Activated T-cell treated with anti-CD3 and anti-CD28 coated beads for 4 hours (primary cell): ENCODE measurements at regions not wholly inside any gene's neighbourhood (a gene's known extent, or its start where the extent isn't known, plus 50 kb on each side); places are given as distances from the start of the nearest gene placed in this dataset.

Source experiments
- DNase-seq: peaks from one replicate; pipeline ENCODE4 v3.0.0-alpha.2; 2020

DNA sequence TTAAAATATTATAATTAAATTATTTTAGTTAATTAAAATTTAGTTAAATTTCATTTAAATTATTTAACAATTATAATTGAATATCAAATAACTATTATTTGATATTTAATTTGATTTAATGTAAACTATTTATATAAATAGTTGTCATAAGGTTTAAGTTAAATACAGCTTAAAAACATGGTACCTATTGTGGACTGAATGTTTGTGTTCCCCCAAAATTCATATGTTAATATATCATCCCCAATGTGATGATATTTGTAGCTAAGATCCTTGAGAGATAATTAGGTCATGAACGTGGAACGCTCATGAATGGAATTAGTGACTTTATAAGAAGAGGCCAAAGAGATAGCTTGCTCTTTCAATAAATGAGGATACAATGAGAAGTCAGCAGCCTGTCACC is 505.7 kb upstream of the LRATD1 start:
- DNase-seq, result no peak

DNA sequence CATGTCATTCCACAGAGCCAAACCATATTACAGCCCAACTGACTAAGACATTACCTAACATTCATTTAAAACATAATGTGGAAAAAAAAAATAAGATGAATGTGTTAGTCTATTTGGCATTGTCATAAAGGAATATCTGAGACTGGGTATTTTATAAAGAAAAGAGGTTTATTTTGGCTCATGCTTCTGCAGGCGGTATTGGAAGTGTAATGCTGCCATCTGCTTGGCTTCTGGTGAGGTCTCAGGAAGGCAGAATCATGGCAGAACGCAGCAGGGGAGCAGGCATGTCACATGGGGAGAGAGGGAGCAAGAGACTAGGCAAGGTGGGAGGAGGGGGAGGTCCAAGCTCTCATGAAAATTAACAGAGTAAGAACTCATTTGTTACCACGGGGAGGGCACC is 504.8 kb upstream of the LRATD1 start:
- DNase-seq, result no peak

DNA sequence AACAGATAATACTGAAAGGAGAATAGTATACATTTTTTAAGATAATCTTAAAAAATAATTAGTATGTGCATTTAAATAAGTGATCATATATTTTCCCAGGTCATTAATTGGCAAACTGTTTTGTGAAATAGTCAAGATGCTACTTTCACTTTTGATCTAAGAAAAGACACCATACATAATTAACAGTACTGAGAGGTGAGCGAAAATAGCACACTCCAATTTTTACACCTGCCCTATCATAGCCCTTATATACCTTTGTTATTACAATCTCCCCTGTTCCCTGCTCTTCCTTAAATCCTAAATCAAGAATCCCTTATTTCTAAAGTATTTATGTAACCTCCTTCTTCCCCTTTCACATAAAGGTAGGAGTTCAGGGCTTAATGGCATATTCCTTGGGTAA is 500.1 kb upstream of the LRATD1 start:
- DNase-seq, result no peak

DNA sequence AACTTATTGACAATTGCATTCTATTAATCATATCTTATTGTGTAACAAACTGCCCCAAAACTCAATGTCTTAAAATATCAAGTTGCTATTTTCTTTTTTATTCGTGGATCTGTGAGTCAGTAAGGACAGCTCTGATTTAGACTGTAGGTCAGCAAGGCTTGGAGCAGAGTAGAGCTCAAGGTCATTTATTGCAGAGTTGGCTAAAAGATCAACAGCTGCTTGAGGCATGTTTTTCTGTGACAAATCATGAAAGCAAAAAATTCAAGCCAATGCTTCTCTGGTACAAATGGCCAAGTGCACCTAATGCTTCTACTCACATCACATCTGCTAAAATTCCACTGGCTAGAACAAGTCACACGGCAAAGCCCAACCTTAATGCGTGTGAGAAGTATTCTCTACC is 497.7 kb upstream of the LRATD1 start:
- no peak for DNase-seq

DNA sequence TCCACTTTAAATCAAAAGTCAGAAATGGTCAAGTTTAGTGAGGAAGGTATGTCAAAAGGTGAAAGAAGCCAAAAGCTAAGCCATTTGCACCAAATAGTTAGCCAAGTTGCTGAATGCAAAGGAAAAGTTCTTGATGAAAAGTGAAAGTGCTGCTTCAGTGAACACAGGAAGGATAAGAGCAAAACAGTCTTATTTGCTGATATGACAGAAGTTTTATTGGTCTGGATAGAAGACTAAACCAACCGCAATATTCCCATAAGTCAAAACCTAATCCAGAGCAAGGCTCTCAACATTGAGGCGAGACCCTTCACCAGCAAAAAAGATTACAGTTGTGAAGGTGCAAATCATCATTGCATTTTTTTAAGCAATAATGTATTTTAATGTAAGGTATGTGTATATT is 496.5 kb upstream of the LRATD1 start:
- DNase-seq, result no peak

DNA sequence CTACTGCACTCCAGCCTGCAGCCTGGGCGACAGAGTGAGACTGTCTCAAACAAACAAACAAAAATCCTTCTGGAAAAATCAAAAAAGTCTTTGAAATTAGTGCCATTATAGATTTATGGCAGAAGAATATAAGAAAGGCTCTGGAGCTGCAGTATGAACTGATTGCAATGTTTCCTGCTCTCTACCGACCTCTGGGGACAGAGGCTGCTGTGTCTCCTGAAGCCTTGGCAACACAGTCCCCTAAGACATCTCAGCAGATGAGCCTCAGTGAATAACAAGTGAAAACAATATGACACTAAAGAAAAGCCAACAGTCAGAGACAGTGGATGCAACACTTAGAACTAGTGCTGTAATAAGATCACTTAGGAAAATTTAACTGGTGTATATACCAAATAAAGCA is 494.9 kb upstream of the LRATD1 start:
- no peak for DNase-seq

DNA sequence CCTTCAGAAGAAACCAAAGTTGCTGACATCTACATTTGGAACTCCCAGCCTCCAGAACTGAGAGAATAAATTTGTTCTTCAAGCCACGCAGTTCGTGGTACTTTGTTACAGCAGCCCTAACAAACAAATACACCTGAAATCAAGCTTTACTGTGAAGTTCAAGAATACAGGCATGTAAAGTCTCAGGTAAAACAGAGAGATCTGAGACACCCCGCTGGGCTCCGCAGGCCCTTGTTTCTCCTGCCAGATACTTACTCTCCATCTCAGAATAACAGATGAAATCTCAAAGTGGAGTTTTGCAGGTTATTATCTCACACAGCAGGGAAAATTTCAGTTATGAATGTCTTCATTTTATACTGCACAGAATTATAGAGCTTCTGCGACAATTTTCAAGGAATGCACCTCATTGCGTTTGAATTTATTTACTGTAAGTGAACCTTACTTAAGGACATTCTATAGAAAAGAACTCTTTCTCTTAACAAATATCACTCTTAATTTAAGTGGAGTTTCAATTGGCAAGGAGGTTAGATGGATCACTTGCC is 492.4 kb upstream of the LRATD1 start:
- no peak for DNase-seq

DNA sequence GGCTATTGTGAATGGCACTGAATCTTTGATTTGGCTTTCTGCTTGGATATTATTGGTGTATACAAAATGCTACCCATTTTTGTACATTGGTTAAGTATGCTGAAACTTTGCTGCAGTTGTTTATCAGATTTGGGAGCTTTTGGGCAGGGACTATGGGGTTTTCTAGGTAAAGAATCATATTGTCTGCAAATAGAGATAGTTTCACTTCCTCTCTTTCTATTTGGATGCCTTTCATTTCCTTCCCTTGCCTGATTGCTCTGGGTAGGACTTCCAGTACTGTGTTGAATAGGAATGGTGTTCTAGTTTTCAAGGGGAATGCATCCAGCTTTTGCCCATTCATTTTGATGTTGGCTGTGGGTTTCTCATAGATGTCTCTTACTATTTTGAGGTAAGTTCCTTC is 489.1 kb upstream of the LRATD1 start:
- DNase-seq, result no peak

DNA sequence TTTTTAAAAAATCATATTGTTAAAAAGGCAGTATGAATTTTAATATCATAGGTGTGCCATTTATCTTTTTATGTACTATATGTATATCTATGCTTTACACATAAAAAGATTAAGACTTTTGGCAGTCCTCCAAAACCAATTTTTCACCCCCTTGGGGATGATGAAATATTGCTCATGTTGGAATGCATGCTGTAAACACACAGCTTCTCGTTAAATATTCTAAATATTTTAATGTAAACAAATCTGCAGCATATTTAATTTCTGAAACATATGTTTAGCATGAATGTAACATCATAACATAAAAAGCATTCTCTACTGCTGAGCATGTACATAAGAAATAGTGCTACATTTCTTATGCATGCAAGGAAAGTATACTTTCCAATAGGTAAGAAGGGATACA is 484.3 kb upstream of the LRATD1 start:
- no peak for DNase-seq

DNA sequence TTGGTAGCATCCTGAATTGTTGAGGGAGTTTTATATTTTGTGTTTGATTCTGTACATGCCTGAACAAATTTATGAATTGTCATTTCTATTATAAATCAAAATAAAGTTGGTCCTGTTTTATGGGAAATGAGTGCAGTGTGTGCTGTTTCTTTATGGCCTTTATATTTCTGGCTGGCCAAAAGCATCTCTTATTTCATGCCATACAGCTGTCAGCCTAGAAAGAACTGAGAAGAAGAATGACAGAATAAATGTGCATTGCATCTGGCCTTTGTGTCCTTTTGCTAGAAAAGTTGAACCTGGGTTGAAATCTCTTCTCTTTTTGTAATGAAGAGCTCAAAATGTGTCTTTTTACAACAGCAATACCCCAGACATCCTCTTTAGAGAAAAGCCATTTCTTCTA is 474.7 kb upstream of the LRATD1 start:
- DNase-seq, result no peak

DNA sequence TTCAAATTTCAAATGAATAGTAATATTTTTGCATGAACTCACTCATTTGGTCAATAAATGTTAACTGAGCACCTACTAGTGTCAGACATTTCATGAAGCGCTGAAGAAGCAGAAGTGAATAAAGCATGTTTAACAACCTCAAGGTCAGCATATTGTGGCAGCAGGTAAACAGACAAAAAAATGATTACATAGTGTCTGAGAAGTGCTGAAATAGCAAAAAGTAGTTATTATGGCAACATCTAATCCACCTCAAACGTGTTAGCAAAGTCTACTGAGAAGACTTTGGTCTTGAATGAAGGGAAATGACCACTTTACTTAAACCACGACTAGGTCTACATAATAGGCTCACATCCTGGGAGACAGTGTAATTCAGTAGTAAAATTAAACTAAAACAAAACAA is 452.2 kb upstream of the LRATD1 start:
- no peak for DNase-seq

DNA sequence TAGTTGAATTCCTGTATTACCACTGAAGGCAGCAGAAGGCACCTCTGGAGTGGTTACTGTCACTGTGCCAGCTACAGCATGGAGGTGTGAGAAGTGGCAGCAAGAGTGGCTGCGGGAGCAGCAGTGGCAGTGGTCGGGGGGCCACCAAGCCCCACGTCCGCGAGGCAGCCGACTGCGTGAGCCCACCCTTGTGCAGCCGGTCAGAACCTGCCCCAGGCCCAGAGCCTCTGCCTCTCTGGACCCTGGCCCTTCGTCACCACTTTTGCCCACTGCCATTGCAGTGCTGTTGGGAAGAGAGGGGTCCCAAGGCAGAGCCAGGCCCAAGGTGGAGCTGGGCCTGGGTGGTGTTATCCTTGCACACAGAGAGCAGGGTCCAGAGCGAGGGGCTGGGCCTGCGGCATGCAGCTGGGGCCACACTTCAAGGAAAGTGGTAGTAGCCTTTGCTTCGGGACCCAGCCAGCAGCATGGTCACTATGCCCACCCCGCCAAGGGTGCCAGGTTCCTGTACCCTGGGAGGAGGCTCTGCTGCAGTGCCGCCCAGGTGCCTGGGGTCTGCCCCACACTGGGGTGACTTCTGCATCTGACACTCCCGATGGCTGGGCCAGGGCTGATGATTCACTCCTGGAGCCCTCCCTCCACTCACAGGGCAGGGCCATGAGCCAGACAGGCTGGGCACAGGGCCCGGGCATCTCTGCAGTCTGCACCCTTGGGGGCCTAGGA is 450.1 kb upstream of the LRATD1 start:
- no peak for DNase-seq

DNA sequence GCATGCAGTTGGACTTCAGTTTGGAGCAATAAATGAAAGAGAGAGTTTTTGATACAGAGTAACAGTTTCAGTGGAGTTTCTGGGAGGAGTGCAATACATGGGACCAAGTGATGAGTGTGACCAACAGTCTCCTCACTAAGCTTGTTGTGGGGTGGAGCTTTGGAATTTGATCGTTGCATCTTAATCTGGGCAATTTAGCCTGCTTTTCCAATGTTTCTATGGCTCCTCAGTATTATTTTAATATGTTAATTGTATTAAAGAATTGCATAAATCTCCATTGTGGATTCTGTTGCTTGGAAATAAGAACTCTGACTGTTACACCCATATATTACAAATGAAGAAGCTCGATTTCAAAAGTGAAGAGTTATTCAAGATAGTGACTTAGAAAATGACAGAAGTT is 446.6 kb upstream of the LRATD1 start:
- no peak for DNase-seq

DNA sequence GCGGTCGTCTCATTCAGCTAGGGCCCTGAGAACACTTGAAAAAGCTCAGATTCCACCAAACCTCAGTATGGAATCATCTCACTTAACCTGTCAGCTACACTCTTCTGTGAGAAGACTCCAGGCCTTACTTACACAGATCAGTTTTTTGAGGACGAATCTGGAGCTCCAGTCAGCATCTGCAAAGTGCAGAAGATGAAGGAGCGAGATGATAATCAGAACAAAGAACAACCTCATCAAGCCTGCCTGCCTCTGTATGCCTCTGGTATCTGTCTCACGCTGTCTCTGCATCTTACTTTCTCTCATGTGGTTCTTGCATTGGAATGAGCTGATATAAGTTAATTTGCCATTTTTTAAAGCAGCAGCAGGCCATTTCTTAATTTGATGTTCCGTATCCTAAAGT is 444.1 kb upstream of the LRATD1 start:
- no peak for DNase-seq

DNA sequence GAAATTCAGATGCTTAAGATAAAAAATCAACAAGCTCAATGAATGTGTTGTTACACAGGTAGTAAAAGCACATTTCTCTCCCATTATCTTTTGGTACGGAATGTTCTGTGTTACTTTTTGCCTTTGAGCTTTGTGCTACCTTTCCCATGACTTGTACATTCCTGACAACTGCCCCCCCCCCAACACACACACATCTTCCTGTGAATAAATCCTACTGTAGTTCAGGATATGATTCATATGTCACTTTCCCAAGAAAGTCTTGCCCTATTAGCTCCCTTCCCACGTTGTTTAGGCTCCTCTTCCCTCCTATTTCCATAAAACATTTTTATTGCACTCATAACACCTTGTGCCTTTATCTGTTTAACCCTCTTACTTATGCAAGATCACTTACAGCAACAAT is 442.6 kb upstream of the LRATD1 start:
- no peak for DNase-seq

DNA sequence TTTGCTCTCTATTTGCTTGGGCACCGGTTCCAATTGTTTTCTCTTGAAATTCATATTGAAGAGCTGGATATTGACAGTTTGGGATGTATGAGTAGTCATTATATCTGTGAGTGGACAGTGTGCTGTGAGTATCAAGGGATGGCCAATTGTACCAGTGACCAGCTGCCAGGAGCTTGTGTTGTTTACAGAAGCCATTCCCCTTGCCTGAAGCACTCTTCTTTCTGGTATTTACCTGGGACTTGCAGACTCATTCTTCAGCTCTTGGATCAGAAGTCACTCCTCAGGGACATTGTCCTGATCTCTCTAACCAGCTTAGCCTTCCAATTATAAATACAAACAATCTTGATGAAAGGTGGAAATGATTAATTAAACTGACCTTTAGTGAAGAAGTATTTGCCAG is 438.3 kb upstream of the LRATD1 start:
- DNase-seq, result no peak

DNA sequence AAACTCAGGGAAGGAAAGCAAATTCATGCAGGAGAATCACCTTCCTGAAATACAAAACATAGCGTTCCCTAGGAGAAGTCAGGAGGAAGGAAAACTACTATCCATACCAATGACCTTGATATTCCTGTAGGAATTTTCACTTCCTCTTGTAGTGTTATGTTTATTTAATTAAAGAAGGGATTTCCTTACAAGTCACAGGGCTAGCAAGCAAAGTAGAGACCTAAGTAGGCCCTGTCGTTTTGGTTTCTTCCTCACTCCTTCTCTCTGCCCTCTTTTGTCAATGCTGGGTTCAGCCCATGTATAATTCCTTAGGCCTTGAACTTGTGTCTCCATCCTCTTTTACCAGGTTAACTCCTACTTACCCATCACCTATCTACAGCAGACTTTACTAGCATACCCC is 435.2 kb upstream of the LRATD1 start:
- DNase-seq, result no peak

DNA sequence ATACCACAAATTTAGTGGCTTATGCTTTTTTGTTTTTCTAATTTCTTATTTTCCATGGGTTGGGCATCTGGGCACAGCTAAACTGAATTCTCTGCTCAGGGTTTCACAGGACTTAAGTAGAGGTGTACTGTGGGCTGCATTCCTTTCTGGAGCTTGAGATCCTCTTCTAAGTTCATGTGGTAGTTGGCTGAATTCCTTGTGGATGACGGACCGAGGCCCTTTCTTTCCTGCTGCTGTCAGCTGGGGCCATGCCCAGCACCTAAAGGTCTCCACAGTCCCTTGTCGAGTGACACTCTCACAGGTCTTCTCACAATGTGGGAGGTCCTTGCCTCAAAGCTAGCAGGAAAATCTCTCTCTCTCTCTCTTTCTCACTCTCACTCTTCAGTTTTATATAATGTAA is 433.5 kb upstream of the LRATD1 start:
- DNase-seq, result no peak

DNA sequence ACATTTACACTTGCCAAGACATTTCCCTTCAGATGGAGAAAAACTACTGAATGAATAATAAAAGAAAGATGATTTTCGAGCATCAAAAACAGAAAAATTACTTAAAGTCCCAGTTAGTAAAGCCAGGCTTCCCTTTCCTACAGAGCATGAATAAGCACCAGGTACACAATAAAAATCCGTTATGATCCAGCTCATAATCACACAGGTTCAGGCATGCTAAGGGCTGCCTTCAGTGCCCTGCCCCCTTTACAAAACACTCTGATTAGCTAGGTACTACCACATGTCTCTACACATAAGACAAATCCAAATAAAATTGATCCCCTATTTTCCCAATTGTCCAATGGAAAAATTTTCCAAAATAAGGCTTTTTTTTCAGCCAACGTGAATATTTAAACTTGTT is 413.2 kb upstream of the LRATD1 start:
- DNase-seq, result no peak

DNA sequence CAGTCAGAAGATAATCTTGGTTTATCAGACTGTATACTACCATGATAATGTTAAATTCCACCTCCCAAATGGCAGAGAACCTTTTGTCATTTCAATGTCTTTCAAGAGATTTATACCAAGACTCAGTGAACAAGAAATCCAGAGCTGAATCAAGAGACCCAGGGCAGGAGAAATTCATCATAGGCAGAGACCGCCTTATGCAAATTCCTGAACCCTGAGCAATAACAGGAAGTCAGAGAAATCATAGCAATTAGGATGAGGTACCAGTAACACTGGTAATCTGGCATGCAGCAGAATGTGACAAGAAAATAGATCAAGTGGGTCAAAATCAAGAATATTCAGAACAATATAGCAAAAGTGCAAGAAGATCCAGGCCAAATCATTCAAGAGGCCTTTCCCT is 412.4 kb upstream of the LRATD1 start:
- no peak for DNase-seq

DNA sequence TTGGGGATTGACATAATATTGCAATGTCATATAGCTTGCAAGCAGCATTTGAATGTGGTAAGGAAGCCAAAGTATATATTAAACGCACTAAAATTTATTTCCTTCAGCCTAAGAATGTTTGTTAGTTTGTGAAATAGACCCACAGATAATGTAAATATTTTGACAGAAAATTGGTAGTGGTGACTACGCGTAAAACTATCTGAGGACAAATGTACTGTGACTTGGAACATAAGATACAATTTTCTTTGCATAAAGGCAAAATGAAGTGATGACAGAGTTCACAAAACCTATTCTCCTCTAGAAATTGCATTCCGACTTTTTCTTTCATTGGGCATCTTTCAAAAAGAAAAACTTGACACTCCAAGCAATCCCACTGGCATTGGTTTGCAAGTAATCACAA is 411.1 kb upstream of the LRATD1 start:
- no peak for DNase-seq

DNA sequence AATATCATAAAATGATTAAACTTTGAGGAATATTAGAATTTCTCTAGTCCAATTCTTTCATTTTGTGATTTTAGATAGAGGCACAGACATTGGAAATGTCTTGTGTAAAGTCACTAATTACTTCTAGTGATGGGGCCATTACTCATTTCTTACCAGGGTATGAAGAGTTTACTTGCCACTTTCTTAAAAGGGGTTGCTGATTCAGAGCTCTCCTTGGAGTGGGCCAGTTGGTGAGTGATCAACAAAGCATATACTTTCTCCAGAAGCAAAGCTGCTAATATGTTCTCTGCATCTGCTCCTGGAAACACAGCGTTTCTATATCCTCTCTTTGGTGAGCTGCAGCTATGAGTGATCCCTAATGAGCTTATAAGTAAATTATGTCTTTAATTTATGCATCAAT is 408.9 kb upstream of the LRATD1 start:
- DNase-seq, result no peak

DNA sequence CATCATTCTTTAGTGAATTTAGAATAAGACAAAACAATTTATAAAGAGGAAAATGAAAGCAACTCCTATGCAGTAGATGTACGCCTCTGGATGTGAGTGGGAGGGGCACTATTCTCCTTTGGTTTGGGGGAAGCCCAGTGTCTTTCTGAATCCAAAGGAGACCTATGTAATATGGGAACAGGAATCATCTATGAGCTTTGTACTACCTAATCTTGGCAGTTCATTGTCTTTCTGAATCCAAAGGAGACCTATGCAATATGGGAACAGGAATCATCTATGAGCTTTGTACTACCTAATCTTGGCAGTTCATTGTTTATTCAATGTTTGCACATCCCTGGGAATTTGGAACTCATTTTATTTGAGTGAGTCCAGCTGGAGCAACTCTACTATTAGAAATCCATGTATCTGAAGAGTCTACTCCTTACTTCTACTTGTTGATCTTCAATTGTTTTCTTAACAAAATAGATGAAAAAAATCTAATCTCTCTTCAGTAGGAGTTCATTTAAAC is 401.1 kb upstream of the LRATD1 start:
- DNase-seq, result no peak

DNA sequence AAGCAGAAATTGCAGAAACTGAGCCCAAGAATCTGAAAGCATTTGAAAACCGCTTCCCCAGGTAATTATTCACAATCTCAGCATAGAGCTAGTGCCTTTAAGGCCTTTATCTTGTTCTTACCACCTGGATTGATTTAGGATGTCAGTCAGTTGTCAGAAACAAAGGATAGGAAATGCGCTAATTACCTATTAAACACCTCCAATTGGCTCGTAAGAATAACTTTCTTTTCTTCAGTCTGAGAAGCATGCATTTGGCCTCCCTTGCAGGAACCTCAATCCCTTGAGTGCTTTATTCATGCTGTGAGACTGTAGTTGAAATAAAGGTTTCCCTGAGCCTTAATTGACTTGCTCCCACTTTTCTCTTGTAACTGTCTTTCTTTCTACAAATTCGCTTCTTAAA is 400.3 kb upstream of the LRATD1 start:
- DNase-seq, result no peak

DNA sequence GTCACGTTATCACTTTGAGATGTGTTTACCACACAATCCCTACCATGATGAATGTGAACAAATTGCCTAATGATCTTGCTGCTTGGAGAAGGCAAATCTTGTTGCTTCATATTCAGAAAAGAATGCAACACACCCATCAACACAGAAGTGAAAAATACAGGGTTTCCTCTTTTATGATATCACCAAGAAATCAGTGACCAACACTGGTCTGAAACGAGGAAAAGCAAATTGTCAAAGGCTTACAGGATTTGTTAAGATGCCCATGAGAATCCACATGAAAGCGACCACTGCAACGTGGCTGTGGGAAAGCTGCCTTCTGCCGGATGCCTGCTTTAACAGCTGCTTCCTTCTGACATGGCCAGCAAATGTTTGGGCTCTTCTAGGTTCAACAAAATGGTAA is 397.6 kb upstream of the LRATD1 start:
- no peak for DNase-seq
